NCI-H460 (cell line): ENCODE measurements at regions not wholly inside any gene's neighbourhood (a gene's known extent, or its start where the extent isn't known, plus 50 kb on each side); places are given as distances from the start of the nearest gene placed in this dataset.
"Not testable (repeated sequence)": the region's sequence is repeated elsewhere in the genome, so short reads cannot be mapped to it uniquely, and the experiment has no call there.

Experiments used
- DNase-seq: peaks from one replicate; pipeline ENCODE4 v3.0.0-alpha.2; 2016; ENCODE audit warnings: low read depth; ENCODE audit errors: extremely low read depth

GRCh38 chr12:30578426-30578825, 117.2 kb downstream of the IPO8 start:
- DNase-seq: no peak

DNA sequence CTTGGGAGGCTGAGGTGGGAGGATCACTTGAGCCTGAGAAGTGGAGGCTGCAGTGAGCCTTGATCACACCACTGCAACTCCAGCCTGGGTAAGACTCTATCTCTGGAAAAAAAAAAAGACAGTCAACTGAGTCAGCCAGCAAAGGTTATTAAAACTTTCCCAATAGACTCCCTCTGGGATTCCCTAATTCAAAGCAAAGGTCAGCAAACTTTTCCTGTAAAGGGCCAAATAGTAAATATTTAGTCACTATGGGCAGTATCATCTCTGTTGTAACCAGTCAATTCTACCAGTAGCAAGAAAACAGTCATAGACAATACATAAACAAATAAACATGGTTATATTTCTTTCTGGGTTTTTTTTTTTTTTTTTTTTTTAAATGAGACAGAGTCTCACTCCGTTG, 122.5 kb downstream of the IPO8 start:
- DNase-seq: no peak

- DNase-seq: no peak
Measured at GRCh38 chr12:30570211-30570890, 125.3 kb downstream of the IPO8 start.

- no peak for DNase-seq
Measured at GRCh38 chr12:30569426-30569825, 126.2 kb downstream of the IPO8 start.

DNA sequence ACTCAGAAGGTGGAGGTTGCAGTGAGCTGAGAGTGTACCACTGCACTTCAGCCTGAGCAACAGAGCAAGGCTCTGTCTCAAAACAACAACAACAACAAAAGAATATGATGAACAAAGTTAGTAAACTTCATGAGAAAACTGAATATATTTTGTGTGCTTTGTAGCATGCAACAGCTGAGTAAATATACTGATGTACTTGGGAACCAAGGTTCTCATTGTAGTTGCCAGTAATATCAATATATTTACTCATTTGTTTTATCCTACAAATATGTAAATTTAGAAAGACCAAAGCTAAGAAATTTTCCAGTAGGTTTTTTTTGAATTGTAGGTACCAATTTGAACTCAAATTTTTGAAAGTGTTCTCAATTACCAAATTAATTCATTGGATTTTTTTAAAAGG, 127.2 kb downstream of the IPO8 start:
- DNase-seq: no peak

- DNase-seq: no peak
Measured at GRCh38 chr12:30567082-30567481, 128.6 kb downstream of the IPO8 start.

DNA sequence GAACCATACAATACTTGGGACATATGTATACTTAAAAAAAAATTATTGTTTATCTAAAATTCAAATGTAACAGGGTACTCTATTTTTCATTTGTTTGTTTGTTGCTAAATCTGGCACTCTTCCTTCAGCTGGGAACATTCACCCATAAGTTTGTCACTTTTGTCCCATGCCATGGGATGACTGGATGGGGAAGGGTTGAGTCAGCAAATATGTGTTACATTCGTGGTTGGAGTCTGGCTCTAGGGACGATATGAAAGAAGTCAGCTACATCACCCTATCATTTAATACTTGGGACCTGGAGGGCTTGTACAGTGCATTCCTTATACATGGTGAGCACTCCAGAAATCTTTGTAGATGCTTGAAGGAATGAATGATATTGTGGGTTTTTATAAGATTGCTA, 131.3 kb downstream of the IPO8 start:
- DNase-seq: no peak

- DNase-seq: no peak
Measured at GRCh38 chr12:30548203-30548602, 147.5 kb downstream of the IPO8 start.

GRCh38 chr12:30546121-30546520, 149.5 kb downstream of the IPO8 start:
- DNase-seq: no peak

DNA sequence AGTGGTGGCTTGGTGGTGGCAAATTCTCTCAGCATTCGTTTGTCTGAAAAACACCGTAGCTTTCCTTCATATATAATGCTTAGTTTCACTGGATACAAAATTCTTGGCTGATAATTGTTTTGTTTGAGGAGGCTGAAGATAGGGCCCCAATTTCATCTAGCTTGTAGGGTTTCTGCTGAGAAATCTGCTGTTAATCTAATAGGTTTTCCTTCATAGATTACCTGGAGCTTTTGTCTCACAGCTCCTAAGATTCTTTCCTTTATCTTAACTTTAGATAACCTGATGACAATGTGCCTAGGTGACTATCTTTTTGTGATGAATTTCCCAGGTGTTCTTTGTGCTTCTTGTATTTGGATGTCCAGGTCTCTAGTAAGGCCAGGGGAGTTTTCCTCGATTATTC, 151.0 kb downstream of the IPO8 start:
- not testable (repeated sequence) for DNase-seq

DNA sequence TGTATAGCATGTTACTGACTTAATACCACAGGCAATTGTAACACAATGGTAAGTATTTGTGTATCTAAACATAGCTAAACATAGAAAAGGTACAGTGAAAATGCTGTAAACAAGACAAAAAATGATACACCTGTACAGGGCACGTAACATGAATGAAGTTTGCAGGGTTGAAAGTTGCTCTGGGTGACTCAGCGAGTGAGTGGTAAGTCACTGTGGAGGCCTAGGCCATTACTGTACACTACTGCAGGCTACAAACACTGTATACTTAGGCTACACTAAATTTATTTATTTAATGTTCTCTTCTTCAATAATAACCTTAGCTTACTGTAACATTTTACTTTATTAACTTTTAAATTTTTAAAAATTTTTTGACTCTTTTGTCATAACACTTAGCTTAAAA, 158.4 kb downstream of the IPO8 start:
- no peak for DNase-seq

GRCh38 chr12:30533558-30534265, 162.0 kb downstream of the IPO8 start:
- DNase-seq: no peak

DNA sequence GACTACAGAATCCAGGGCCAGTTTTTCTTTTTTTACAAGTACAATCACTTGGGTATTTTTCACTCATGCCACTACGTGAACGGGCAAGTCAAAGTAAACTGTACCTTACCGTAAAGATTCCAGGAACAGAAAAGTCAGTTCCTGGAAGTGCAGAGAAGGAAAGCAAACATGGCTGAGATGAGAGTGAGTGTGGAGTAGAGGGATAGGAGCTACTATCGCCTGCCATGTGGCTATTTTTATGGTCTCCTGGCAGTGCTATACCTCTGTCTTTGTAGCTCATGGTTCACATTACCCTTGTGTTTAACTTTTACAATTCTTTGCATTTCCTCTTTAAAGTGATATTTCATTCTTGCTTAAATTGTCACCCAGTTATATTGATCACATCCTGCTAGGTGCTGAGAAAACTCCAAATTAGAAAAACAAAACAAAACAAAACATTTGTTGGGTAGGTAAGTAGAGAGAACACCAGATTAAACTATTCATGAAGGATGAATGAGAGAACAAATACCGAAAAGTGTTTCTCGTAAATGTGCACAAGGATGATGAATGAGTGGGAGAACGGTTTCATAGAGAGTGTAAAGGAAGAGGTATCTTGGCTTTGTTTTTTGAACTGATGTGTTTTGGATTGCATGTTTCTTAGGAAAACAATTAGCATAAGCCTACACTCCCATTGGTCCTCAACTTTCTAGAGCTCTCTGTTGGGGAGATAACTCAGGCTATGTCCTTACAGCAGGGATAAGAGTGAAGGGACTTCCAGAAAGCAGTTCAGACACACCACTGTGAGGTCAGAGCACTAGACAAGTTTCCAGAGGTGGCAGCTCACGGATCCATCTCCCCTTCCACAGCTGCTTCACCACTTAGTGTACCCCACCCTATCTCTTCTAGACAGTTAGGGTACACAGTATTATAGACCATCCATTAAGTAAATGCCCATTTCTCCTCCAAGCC, 163.7 kb downstream of the IPO8 start:
- DNase-seq: no peak

- DNase-seq: no peak
Measured at GRCh38 chr12:30529489-30530269, 166.0 kb downstream of the IPO8 start.

- DNase-seq: no peak
Measured at GRCh38 chr12:30525171-30525570, 170.5 kb downstream of the IPO8 start.

DNA sequence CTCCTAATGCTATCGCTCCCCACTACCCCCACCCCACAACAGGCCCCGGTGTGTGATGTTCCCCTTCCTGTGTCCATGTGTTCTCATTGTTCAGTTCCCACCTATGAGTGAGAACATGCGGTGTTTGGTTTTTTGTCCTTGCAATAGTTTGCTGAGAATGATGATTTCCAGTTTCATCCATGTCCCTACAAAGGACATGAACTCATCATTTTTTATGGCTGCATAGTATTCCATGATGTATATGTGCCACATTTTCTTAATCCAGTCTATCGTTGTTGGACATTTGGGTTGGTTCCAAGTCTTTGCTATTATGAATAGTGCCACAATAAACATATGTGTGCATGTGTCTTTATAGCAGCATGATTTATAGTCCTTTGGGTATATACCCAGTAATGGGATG, 175.4 kb downstream of the IPO8 start:
- not testable (repeated sequence) for DNase-seq

DNA sequence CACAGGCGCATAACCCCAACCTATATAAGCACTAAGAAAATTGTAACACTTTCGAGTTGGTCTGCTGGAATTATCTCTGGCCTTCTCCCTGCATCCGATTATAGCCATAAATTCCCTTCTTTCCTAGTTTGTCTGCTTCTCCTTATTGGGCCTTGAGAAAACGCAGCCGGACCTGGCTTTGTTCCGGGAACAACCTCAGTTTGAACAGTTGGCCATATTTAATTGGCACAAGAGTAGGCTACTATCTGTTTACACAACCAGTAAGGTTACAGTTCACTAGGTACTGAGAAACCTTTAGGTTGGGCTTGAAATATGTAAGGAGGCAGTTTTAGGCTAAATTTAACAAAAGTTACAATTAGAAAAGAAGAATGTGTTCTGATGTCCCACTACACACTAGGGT, 176.1 kb downstream of the IPO8 start:
- no peak for DNase-seq

GRCh38 chr12:30517320-30517719, 178.3 kb downstream of the IPO8 start:
- DNase-seq: no peak

GRCh38 chr12:30515351-30515750, 180.3 kb downstream of the IPO8 start:
- no peak for DNase-seq

DNA sequence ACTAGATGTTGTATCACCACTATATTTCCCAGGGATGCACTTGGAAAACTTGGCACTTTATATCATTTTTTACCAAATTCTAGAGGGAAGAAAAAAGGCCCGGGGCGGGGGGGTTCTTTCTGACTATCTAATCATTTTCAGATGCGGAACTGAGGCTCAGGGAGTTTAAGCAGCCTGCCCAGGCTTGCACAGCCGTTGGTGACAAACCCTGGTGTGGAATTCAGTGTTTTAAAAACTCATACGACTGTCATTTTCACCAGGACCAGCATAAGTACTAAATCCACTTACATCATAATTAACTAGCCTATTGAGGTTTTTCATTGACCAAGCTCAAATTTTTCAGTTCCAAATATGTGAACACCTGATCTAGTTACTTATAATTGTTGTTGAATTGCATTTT, 181.0 kb downstream of the IPO8 start:
- DNase-seq: no peak
